Superior temporal gyrus (tissue), 1 donor: ENCODE measurements at regions not wholly inside any gene's neighbourhood (a gene's known extent, or its start where the extent isn't known, plus 50 kb on each side); places are given as distances from the start of the nearest gene placed in this dataset.
A peak's percentile ranks its signal among the peaks of the same experiment; 100 is the strongest.
"Not testable (repeated sequence)": the region's sequence is repeated elsewhere in the genome, so short reads cannot be mapped to it uniquely, and the experiment has no call there.

Source experiments
- DNase-seq: peaks from one replicate; pipeline ENCODE4 v3.0.0-alpha.2; 2016; ENCODE audit errors: extremely low spot score

- DNase-seq, result not testable (repeated sequence)
Observed at GRCh38 chr16:88242312-88243295, 140.2 kb upstream of the ZNF469 start.

- not testable (repeated sequence) for DNase-seq
Observed at GRCh38 chr16:88243921-88244320, 138.8 kb upstream of the ZNF469 start.

- peak; percentile 18 for DNase-seq
Observed at GRCh38 chr16:88245241-88246081, 137.3 kb upstream of the ZNF469 start.

- not testable (repeated sequence) for DNase-seq
Observed at GRCh38 chr16:88246955-88247582, 135.7 kb upstream of the ZNF469 start.

- DNase-seq, result not testable (repeated sequence)
Observed at GRCh38 chr16:88247583-88247966, 135.2 kb upstream of the ZNF469 start.

GRCh38 chr16:88248761-88249160 lies 134.0 kb upstream of the ZNF469 start:
- DNase-seq, result not testable (repeated sequence)

- DNase-seq, result not testable (repeated sequence)
Observed at GRCh38 chr16:88250381-88250780, 132.4 kb upstream of the ZNF469 start.

- DNase-seq, result not testable (repeated sequence)
Observed at GRCh38 chr16:88252057-88252794, 130.5 kb upstream of the ZNF469 start.

- not testable (repeated sequence) for DNase-seq
Observed at GRCh38 chr16:88258141-88258540, 124.6 kb upstream of the ZNF469 start.

- not testable (repeated sequence) for DNase-seq
Observed at GRCh38 chr16:88258764-88259525, 123.8 kb upstream of the ZNF469 start.

GRCh38 chr16:88259538-88259937 lies 123.2 kb upstream of the ZNF469 start:
- DNase-seq, result not testable (repeated sequence)

- not testable (repeated sequence) for DNase-seq
Observed at GRCh38 chr16:88260146-88260545, 122.6 kb upstream of the ZNF469 start.

GRCh38 chr16:88260881-88261665 lies 121.7 kb upstream of the ZNF469 start:
- not testable (repeated sequence) for DNase-seq

- DNase-seq, result not testable (repeated sequence)
Observed at GRCh38 chr16:88261814-88262605, 120.7 kb upstream of the ZNF469 start.

GRCh38 chr16:88262858-88263563 lies 119.7 kb upstream of the ZNF469 start:
- DNase-seq, result not testable (repeated sequence)

- DNase-seq, result not testable (repeated sequence)
Observed at GRCh38 chr16:88263681-88264287, 119.0 kb upstream of the ZNF469 start.

- no peak for DNase-seq
Observed at GRCh38 chr16:88264641-88265285, 118.0 kb upstream of the ZNF469 start.
